H1 (cell line): ENCODE measurements at regions not wholly inside any gene's neighbourhood (a gene's known extent, or its start where the extent isn't known, plus 50 kb on each side); places are given as distances from the start of the nearest gene placed in this dataset.

Experiments used
- CTCF ChIP-seq, 3 experiments: IDR thresholded peaks; 1 replicate in 2 of 3; 2 replicates in 1 of 3; pipeline versions ENCODE4 v1.5.1 to v1.6.1; 2011; ENCODE audit warnings: low read length in 3 of 3, mild to moderate bottlenecking in 3 of 3, inconsistent platforms in 2 of 3, low read depth in 1 of 3, moderate library complexity in 1 of 3; ENCODE audit not compliant: insufficient read depth in 1 of 3; ENCODE audit errors: control extremely low read depth in 1 of 3
- EP300 ChIP-seq, 2 experiments: IDR thresholded peaks; 1 replicate in 1 of 2; 2 replicates in 1 of 2; pipeline ENCODE4 v1.6.1; 2011 to 2012; ENCODE audit warnings: low read depth in 2 of 2, low read length in 2 of 2, mild to moderate bottlenecking in 2 of 2, borderline replicate concordance in 1 of 2, inconsistent platforms in 1 of 2, moderate library complexity in 1 of 2
- EZH2 ChIP-seq: fragments of 200-600 bp; sonication (generic); IDR thresholded peaks from 2 replicates; pipeline ENCODE4 v1.7.1; 2012; ENCODE audit warnings: low read depth, mild to moderate bottlenecking, moderate library complexity, low read length, inconsistent platforms; ENCODE audit not compliant: severe bottlenecking
- JUN ChIP-seq: IDR thresholded peaks from 2 replicates; pipeline ENCODE4 v1.6.1; 2011; ENCODE audit warnings: low read depth, mild to moderate bottlenecking, improper control_type of control experiment, low read length
- NRF1 ChIP-seq: IDR thresholded peaks from 2 replicates; pipeline ENCODE4 v1.6.1; 2011; ENCODE audit warnings: mild to moderate bottlenecking, low read depth, low read length, improper control_type of control experiment
- POLR2AphosphoS5 ChIP-seq: IDR thresholded peaks from 2 replicates; pipeline ENCODE4 v1.6.1; 2011; ENCODE audit warnings: low read depth, low read length
- SIRT6 ChIP-seq: IDR thresholded peaks from one replicate; pipeline ENCODE4 v1.7.1; 2012; ENCODE audit warnings: low read length, inconsistent platforms
- SIX5 ChIP-seq: IDR thresholded peaks from 2 replicates; pipeline ENCODE4 v1.6.1; 2011; ENCODE audit warnings: mild to moderate bottlenecking, low read depth, low read length
- SP1 ChIP-seq: IDR thresholded peaks from 2 replicates; pipeline ENCODE4 v1.6.1; 2011; ENCODE audit warnings: low read depth, low read length
- SRF ChIP-seq: IDR thresholded peaks from 2 replicates; pipeline ENCODE4 v1.6.1; 2011; ENCODE audit warnings: mild to moderate bottlenecking, low read depth, low read length, moderate library complexity
- ZNF274 ChIP-seq: IDR thresholded peaks from 2 replicates; pipeline ENCODE4 v1.7.0; 2012; ENCODE audit warnings: low read length, borderline replicate concordance; ENCODE audit errors: extremely low read depth

DNA sequence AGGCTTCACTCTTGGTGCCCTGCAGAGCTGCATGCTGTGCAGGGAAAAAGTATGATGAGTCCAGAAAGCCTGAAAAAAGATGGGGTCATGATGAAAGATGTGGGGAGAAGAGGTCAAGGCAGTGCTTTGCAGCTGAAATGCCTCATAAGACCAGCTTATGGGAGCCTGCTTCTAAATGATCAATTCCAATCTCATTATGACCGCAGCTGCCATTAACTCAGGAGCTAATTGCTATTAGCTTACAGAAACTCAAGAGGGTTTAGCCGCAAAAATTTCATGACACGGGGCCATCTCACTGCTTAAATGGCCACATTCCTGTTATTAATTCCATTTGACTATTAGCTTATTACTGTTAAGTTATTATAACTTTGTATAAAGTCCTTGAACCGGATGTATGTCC, 502.9 kb upstream of the ZMIZ1 start:
- no peak for TF ChIP-seq EZH2
- TF ChIP-seq CTCF (IDR thresholded peaks at IDR 0.05; ENCODE audit: control extremely low read depth in 1 of 3, insufficient read depth in 1 of 3, low read depth in 1 of 3, low read length in 3 of 3), result no peak
- TF ChIP-seq SRF, result no peak
- no peak for TF ChIP-seq ZNF274
- TF ChIP-seq POLR2AphosphoS5, result no peak
- TF ChIP-seq SIX5, result no peak
- TF ChIP-seq SP1, result no peak
- TF ChIP-seq EP300 (IDR thresholded peaks at IDR 0.05; ENCODE audit: borderline replicate concordance in 1 of 2, low read depth in 2 of 2, low read length in 2 of 2), result no peak
- no peak for TF ChIP-seq NRF1
- no peak for TF ChIP-seq JUN
- no peak for TF ChIP-seq SIRT6
